Hepatocyte (in vitro differentiated cells): ENCODE measurements at regions not wholly inside any gene's neighbourhood (a gene's known extent, or its start where the extent isn't known, plus 50 kb on each side); places are given as distances from the start of the nearest gene placed in this dataset.

ENCODE experiments used
- EZH2 ChIP-seq: fragments of 200-600 bp; sonication (generic); IDR thresholded peaks from 2 replicates; pipeline ENCODE4 v1.6.1; 2016; ENCODE audit warnings: antibody characterized with exemption, mild to moderate bottlenecking, borderline replicate concordance
- EZH2phosphoT487 ChIP-seq: fragments of 200-600 bp; sonication (generic); IDR thresholded peaks from one replicate; pipeline ENCODE4 v1.6.1; 2018; ENCODE audit warnings: antibody characterized with exemption, mild to moderate bottlenecking, low read depth, moderate library complexity; ENCODE audit not compliant: unreplicated experiment, severe bottlenecking
- TF ChIP-seq, protein P1 (sequence below): fragments of 200-600 bp; sonication (generic); IDR thresholded peaks from 2 replicates; pipeline ENCODE4 v1.5.1; 2016; ENCODE audit warnings: antibody characterized with exemption, mild to moderate bottlenecking; ENCODE audit not compliant: poor library complexity

DNA sequence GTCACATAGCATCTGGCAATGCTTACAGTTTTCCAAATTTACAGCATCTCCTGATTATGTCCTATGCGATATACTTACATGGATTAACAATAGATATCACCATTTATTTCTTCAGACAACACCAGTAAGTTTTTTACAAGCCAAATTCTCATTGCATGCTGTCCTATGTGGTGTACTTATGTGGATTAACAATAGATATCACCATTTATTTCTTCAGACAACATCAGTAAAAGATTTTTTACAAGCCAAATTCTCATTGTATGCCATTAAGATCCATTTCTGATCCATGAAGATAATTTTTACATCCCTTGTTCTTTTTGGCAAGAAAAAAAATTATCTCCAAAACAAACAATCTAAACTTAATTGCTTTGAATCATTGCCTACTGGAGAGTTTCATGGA is 340.9 kb downstream of the KCNN2 start:
- TF ChIP-seq, protein P1, sequence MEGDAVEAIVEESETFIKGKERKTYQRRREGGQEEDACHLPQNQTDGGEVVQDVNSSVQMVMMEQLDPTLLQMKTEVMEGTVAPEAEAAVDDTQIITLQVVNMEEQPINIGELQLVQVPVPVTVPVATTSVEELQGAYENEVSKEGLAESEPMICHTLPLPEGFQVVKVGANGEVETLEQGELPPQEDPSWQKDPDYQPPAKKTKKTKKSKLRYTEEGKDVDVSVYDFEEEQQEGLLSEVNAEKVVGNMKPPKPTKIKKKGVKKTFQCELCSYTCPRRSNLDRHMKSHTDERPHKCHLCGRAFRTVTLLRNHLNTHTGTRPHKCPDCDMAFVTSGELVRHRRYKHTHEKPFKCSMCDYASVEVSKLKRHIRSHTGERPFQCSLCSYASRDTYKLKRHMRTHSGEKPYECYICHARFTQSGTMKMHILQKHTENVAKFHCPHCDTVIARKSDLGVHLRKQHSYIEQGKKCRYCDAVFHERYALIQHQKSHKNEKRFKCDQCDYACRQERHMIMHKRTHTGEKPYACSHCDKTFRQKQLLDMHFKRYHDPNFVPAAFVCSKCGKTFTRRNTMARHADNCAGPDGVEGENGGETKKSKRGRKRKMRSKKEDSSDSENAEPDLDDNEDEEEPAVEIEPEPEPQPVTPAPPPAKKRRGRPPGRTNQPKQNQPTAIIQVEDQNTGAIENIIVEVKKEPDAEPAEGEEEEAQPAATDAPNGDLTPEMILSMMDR, result no peak
- TF ChIP-seq EZH2 (no peak), EZH2phosphoT487 (no peak)
